Loucy (cell line): ENCODE measurements at regions not wholly inside any gene's neighbourhood (a gene's known extent, or its start where the extent isn't known, plus 50 kb on each side); places are given as distances from the start of the nearest gene placed in this dataset.

ENCODE experiments used
- H2AFZ ChIP-seq: fragments of 200-600 bp; sonication (generic); 2 replicates; pipeline ENCODE4 v1.6.0; 2016; ENCODE audit warnings: antibody characterized with exemption, mild to moderate bottlenecking, low read length, moderate library complexity
- H3F3A ChIP-seq: fragments of 200-600 bp; 2 replicates; pipeline ENCODE4 v1.6.0; 2016; ENCODE audit warnings: antibody characterized with exemption, low read depth, mild to moderate bottlenecking
- H3K27me3 ChIP-seq: fragments of 200-600 bp; sonication (generic); 2 replicates; pipeline ENCODE4 v1.6.1; 2014; ENCODE audit warnings: low read length, mild to moderate bottlenecking; ENCODE audit not compliant: insufficient read depth, poor library complexity, severe bottlenecking
- H3K36me3 ChIP-seq: fragments of 200-600 bp; sonication (generic); 2 replicates; pipeline ENCODE4 v1.6.1; 2016; ENCODE audit warnings: low read length; ENCODE audit not compliant: insufficient read depth
- H3K4me1 ChIP-seq: fragments of 200-600 bp; sonication (generic); 2 replicates; pipeline ENCODE4 v1.5.1; 2014; ENCODE audit warnings: low read length, mild to moderate bottlenecking; ENCODE audit not compliant: insufficient read depth, poor library complexity, severe bottlenecking
- H3K4me2 ChIP-seq: fragments of 200-600 bp; sonication (generic); 2 replicates; pipeline ENCODE4 v1.6.0; 2014; ENCODE audit warnings: antibody characterized with exemption, low read length, low read depth, mild to moderate bottlenecking; ENCODE audit not compliant: poor library complexity, severe bottlenecking
- H3K4me3 ChIP-seq: fragments of 200-600 bp; sonication (generic); 2 replicates; pipeline ENCODE4 v1.5.1; 2014; ENCODE audit warnings: low read length, mild to moderate bottlenecking, mixed read lengths; ENCODE audit not compliant: poor library complexity, severe bottlenecking
- H3K79me2 ChIP-seq: fragments of 200-600 bp; sonication (generic); 2 replicates; pipeline ENCODE4 v1.6.1; 2014; ENCODE audit warnings: low read length; ENCODE audit not compliant: insufficient read depth
- H3K9ac ChIP-seq: fragments of 200-600 bp; sonication (generic); 2 replicates; pipeline ENCODE4 v1.6.0; 2014; ENCODE audit warnings: mild to moderate bottlenecking, low read depth, low read length, moderate library complexity; ENCODE audit not compliant: poor library complexity, severe bottlenecking
- H3K9me2 ChIP-seq: fragments of 200-600 bp; sonication (generic); replicated peaks from 2 replicates; pipeline ENCODE4 v1.6.1; 2016; ENCODE audit warnings: low read depth, low read length, mixed read lengths
- H3K9me3 ChIP-seq: fragments of 200-600 bp; sonication (generic); 2 replicates; pipeline ENCODE4 v1.6.1; 2014; ENCODE audit warnings: mild to moderate bottlenecking, antibody characterized with exemption, low read length, low read depth; ENCODE audit not compliant: insufficient read depth
- H4K20me1 ChIP-seq: fragments of 200-600 bp; sonication (generic); 2 replicates; pipeline ENCODE4 v1.6.0; 2014; ENCODE audit warnings: antibody characterized with exemption, low read length, mild to moderate bottlenecking; ENCODE audit not compliant: insufficient read depth, poor library complexity, severe bottlenecking
- EZH2phosphoT487 ChIP-seq: fragments of 200-600 bp; IDR thresholded peaks from 2 replicates; pipeline ENCODE4 v1.6.1; 2018; ENCODE audit warnings: antibody characterized with exemption, mild to moderate bottlenecking, moderate library complexity, borderline replicate concordance
- TF ChIP-seq, protein P1 (sequence below): fragments of 200-600 bp; sonication (generic); conservative IDR thresholded peaks from 2 replicates; pipeline ENCODE4 v1.5.1; 2014; ENCODE audit warnings: mild to moderate bottlenecking, antibody characterized with exemption, low read length

DNA sequence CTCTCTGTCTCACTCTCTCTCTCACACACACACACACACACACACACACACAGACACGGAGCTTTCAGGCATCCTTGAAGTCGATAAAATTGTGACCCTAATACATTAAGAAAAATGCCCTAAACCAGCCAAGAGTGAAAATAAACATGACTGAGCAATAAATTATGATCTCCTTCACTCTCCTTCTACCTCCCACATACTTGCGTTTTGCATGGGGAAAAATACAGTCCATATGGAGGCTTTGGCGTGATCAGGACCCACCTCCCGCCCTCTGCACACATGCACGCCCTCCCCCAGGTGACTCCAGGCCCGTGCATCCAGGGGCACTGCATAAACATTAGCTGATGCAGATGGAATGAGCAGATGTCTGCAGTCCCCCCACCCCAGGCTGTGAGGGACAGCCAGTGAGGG, 114.2 kb upstream of the JARID2 start:
- Histone ChIP-seq H3K4me1 (no peaks in the 10 kb centered on the region), H3K36me3 (no peaks in the 10 kb centered on the region), H3K9ac (no peak overlapping the region), H3K27me3 (no peaks in the 10 kb centered on the region), H3K79me2 (no peaks in the 10 kb centered on the region), H3K9me3 (no peaks in the 10 kb centered on the region), H3K4me2 (no peak overlapping the region), H3K9me2 (no peaks in the 10 kb centered on the region), H3F3A (no peaks in the 10 kb centered on the region), H3K4me3 (no peak overlapping the region), H4K20me1 (no peaks in the 10 kb centered on the region), H2AFZ (no peak overlapping the region)
- TF ChIP-seq EZH2phosphoT487 = no peak
- TF ChIP-seq, protein P1, sequence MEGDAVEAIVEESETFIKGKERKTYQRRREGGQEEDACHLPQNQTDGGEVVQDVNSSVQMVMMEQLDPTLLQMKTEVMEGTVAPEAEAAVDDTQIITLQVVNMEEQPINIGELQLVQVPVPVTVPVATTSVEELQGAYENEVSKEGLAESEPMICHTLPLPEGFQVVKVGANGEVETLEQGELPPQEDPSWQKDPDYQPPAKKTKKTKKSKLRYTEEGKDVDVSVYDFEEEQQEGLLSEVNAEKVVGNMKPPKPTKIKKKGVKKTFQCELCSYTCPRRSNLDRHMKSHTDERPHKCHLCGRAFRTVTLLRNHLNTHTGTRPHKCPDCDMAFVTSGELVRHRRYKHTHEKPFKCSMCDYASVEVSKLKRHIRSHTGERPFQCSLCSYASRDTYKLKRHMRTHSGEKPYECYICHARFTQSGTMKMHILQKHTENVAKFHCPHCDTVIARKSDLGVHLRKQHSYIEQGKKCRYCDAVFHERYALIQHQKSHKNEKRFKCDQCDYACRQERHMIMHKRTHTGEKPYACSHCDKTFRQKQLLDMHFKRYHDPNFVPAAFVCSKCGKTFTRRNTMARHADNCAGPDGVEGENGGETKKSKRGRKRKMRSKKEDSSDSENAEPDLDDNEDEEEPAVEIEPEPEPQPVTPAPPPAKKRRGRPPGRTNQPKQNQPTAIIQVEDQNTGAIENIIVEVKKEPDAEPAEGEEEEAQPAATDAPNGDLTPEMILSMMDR = no peak

GRCh38 chr6:15132167-15132566, 113.7 kb upstream of the JARID2 start:
- Histone ChIP-seq H3K9me3 (no peaks in the 10 kb centered on the region), H3K4me1 (no peaks in the 10 kb centered on the region), H3K9ac (no peak overlapping the region), H3K79me2 (no peaks in the 10 kb centered on the region), H3K4me3 (no peak overlapping the region), H3K9me2 (no peaks in the 10 kb centered on the region), H3K36me3 (no peaks in the 10 kb centered on the region), H3K27me3 (no peaks in the 10 kb centered on the region), H3K4me2 (no peak overlapping the region), H2AFZ (no peak overlapping the region), H3F3A (no peaks in the 10 kb centered on the region), H4K20me1 (no peaks in the 10 kb centered on the region)
- TF ChIP-seq, protein P1 = no peak

- no peaks in the 10 kb centered on the region for H3K9me3 ChIP-seq
- H3K36me3 ChIP-seq = no peaks in the 10 kb centered on the region
- H3K27me3 ChIP-seq = no peaks in the 10 kb centered on the region
- H4K20me1 ChIP-seq = no peaks in the 10 kb centered on the region
- no peak overlapping the region for H3K4me2 ChIP-seq
- H3K9ac ChIP-seq = no peak overlapping the region
- TF ChIP-seq EZH2phosphoT487 = no peak
- TF ChIP-seq, protein P1 = no peak
- no peak overlapping the region for H3K4me3 ChIP-seq
- no peaks in the 10 kb centered on the region for H3F3A ChIP-seq
- H2AFZ ChIP-seq = no peak overlapping the region
- H3K9me2 ChIP-seq = no peaks in the 10 kb centered on the region
- H3K79me2 ChIP-seq = no peaks in the 10 kb centered on the region
- no peaks in the 10 kb centered on the region for H3K4me1 ChIP-seq
These were observed 112.8 kb upstream of the JARID2 start for GRCh38 chr6:15132854-15133670.
